NB4 (cell line): ENCODE measurements at regions not wholly inside any gene's neighbourhood (a gene's known extent, or its start where the extent isn't known, plus 50 kb on each side); places are given as distances from the start of the nearest gene placed in this dataset.

ENCODE experiments used
- DNase-seq: peaks from one replicate; pipeline ENCODE4 v3.0.0; 2010; ENCODE audit warnings: low read depth
- H3K4me3 ChIP-seq: one replicate; pipeline ENCODE4 v1.5.1; 2011; ENCODE audit warnings: mild to moderate bottlenecking, low read depth, low read length, moderate library complexity
- CTCF ChIP-seq: IDR thresholded peaks from one replicate; pipeline ENCODE4 v1.5.1; 2012; ENCODE audit warnings: low read depth, low read length
- MAX ChIP-seq: IDR thresholded peaks from 2 replicates; pipeline ENCODE4 v1.6.1; 2011; ENCODE audit warnings: low read depth, low read length
- MYC ChIP-seq: IDR thresholded peaks from 2 replicates; pipeline ENCODE4 v1.6.1; 2011; ENCODE audit warnings: low read depth, low read length
- POLR2A ChIP-seq: IDR thresholded peaks from 2 replicates; pipeline ENCODE4 v1.6.1; 2011; ENCODE audit warnings: mild to moderate bottlenecking; ENCODE audit not compliant: insufficient read length; ENCODE audit errors: extremely low read depth

GRCh38 chr2:81238462-81238861, 933.9 kb upstream of the LRRTM1 start:
- no peak for DNase-seq
- H3K4me3 ChIP-seq: no peak overlapping the region
- TF ChIP-seq MYC: no peak
- no peak for TF ChIP-seq CTCF
- no peak for TF ChIP-seq POLR2A

DNA sequence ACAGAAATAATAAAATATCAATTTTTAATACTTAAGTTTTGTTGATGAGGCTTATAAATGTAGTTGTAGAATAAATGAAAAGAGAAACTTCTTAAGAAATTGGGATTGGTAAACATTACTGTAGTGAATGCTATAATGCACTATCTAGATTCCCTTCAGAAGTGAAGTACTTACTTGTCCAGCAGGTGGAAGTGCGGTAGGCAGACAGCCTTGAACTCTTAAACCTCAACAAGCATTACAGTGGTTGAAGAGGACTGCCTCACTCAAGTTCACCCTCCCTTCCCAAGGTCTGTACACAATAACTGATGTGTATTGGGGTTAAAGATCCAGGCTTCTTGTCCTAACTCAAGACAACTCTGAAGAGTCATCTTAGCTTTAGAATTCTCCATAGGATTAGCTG, 931.0 kb upstream of the LRRTM1 start:
- no peak for DNase-seq
- no peak overlapping the region for H3K4me3 ChIP-seq
- no peak for TF ChIP-seq CTCF
- TF ChIP-seq MYC: no peak
- no peak for TF ChIP-seq POLR2A
- no peak for TF ChIP-seq MAX

DNA sequence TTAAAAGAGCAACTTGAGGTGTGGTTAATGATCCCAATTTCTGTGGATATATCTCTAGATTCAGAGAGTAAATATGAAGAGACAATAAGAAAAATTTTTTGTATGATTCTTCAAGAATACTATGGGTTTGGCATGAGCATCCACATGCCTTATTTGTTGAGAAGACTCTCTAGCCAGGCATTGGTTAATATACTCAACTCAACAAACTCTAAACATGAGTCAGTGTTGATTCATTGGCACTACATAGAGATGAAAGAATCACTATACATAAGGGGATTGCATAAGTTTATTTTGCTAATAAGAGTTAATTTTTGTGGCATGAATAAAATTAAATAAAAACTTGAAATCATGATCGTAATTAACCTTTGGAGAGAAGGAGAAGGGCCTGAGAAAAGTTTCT, 930.2 kb upstream of the LRRTM1 start:
- no peak for DNase-seq
- TF ChIP-seq POLR2A: no peak
- no peak for TF ChIP-seq MAX
- no peak for TF ChIP-seq CTCF
- TF ChIP-seq MYC: no peak
- H3K4me3 ChIP-seq: no peak overlapping the region

- DNase-seq: no peak
- TF ChIP-seq MYC (no peak), POLR2A (no peak), CTCF (no peak), MAX (no peak)
- no peak overlapping the region for H3K4me3 ChIP-seq
Measured at GRCh38 chr2:81225756-81226155, 921.2 kb upstream of the LRRTM1 start.

DNA sequence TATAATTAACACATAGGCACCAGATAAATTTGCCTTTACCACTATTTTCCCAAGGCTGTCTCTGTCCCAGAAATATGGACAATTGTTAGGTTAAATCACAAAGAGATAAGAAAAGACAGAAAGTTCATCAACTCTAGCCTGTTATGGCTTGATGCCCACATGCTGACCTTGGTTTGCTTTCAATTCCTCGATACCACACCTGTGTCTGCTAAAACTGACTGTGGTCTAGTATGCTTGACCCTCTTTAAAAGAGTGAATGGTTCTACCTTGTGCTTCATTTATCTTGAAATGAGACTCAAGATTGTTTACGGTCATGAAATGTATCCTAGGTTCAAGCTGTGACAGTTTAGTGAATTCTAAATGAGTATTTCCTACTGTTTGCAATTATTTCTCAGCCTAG, 909.0 kb upstream of the LRRTM1 start:
- DNase-seq: no peak
- no peak for TF ChIP-seq MYC
- no peak for TF ChIP-seq MAX
- no peak for TF ChIP-seq POLR2A
- TF ChIP-seq CTCF: no peak
- no peak overlapping the region for H3K4me3 ChIP-seq

DNA sequence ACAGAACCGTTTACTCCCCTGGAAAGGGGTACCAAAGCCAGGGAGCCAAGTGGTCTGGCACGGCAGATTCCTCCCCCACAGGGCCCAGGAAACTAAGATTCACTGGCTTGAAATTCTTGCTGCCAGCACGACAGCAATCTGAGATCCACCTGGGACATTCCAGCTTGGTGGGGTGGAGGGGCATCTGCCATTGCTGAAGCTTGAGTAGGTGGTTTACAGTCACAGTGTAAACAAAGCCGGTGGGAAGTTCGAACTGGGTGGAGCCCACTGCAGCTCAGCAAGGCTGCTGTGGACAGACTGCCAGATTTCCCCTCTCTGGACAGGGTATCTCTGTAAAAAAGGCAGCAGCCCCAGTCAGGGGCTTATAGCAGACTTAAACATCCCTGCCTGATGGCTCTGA, 901.7 kb upstream of the LRRTM1 start:
- no peak for DNase-seq
- H3K4me3 ChIP-seq: no peak overlapping the region
- TF ChIP-seq CTCF: no peak
- no peak for TF ChIP-seq POLR2A
- no peak for TF ChIP-seq MYC
- no peak for TF ChIP-seq MAX
